Neural progenitor cell (in vitro differentiated cells): ENCODE measurements at regions not wholly inside any gene's neighbourhood (a gene's known extent, or its start where the extent isn't known, plus 50 kb on each side); places are given as distances from the start of the nearest gene placed in this dataset.

Source experiments
- DNase-seq: peaks from one replicate; pipeline ENCODE4 v3.0.0-alpha.2; 2016; ENCODE audit warnings: low spot score
- H2AFZ ChIP-seq: fragments of 200-600 bp; sonication (generic); replicated peaks from 2 replicates; pipeline ENCODE4 v1.6.1; 2016; ENCODE audit warnings: antibody characterized with exemption
- H3F3A ChIP-seq: fragments of 200-600 bp; sonication (generic); 2 replicates; pipeline ENCODE4 v1.6.1; 2016; ENCODE audit warnings: antibody characterized with exemption, low read depth
- H3K27ac ChIP-seq: fragments of 200-600 bp; sonication (generic); 2 replicates; pipeline ENCODE4 v1.5.1; 2016; ENCODE audit warnings: mild to moderate bottlenecking
- H3K27me3 ChIP-seq: fragments of 200-600 bp; sonication (generic); 2 replicates; pipeline ENCODE4 v1.6.1; 2016; ENCODE audit warnings: mild to moderate bottlenecking, moderate library complexity
- H3K36me3 ChIP-seq: fragments of 200-600 bp; sonication (generic); 2 replicates; pipeline ENCODE4 v1.5.1; 2016
- H3K4me1 ChIP-seq: fragments of 200-600 bp; sonication (generic); 2 replicates; pipeline ENCODE4 v1.6.1; 2016; ENCODE audit warnings: mixed run types
- H3K4me2 ChIP-seq: fragments of 200-600 bp; sonication (generic); 2 replicates; pipeline ENCODE4 v1.6.1; 2016
- H3K4me3 ChIP-seq: fragments of 200-600 bp; sonication (generic); 2 replicates; pipeline ENCODE4 v1.5.1; 2016
- H3K79me2 ChIP-seq: fragments of 200-600 bp; sonication (generic); 2 replicates; pipeline ENCODE4 v1.6.1; 2016; ENCODE audit warnings: low read depth
- H3K9ac ChIP-seq: fragments of 200-600 bp; sonication (generic); 2 replicates; pipeline ENCODE4 v1.6.1; 2016
- H3K9me3 ChIP-seq: fragments of 200-600 bp; sonication (generic); 2 replicates; pipeline ENCODE4 v1.5.1; 2016; ENCODE audit warnings: low read depth
- H4K20me1 ChIP-seq: fragments of 200-600 bp; sonication (generic); 2 replicates; pipeline ENCODE4 v1.6.1; 2016; ENCODE audit warnings: low read depth
- H3K27ac Mint-ChIP-seq: 3 replicates; pipeline ENCODE4 v1.8.0; 2021; ENCODE audit warnings: mixed read lengths
- H3K27me3 Mint-ChIP-seq: 2 replicates; pipeline ENCODE4 v1.8.0; 2022; ENCODE audit warnings: low read depth, mild to moderate bottlenecking, inconsistent platforms, moderate library complexity, mixed read lengths; ENCODE audit not compliant: insufficient read depth
- H3K36me3 Mint-ChIP-seq: 3 replicates; pipeline ENCODE4 v1.8.0; 2021; ENCODE audit warnings: mixed read lengths
- H3K4me1 Mint-ChIP-seq: 3 replicates; pipeline ENCODE4 v1.8.0; 2021; ENCODE audit warnings: mixed read lengths
- H3K4me3 Mint-ChIP-seq: 3 replicates; pipeline ENCODE4 v1.8.0; 2021; ENCODE audit warnings: mild to moderate bottlenecking, moderate library complexity, mixed read lengths
- H3K9me3 Mint-ChIP-seq: 3 replicates; pipeline ENCODE4 v1.8.0; 2020; ENCODE audit warnings: mixed read lengths
- CTCF ChIP-seq: fragments of 200-600 bp; sonication (generic); IDR thresholded peaks from 2 replicates; pipeline ENCODE4 v1.5.1; 2017; ENCODE audit warnings: antibody characterized with exemption, mild to moderate bottlenecking
- EZH2 ChIP-seq: fragments of 200-600 bp; sonication (generic); IDR thresholded peaks from 2 replicates; pipeline ENCODE4 v1.6.1; 2017; ENCODE audit warnings: antibody characterized with exemption, mild to moderate bottlenecking, moderate library complexity
- EZH2phosphoT487 ChIP-seq: fragments of 200-600 bp; sonication (generic); IDR thresholded peaks from 2 replicates; pipeline ENCODE4 v1.6.1; 2017; ENCODE audit warnings: antibody characterized with exemption

- Histone ChIP-seq H3K27me3 (no peaks in the 10 kb centered on the region), H3K4me3 (no peak overlapping the region), H3K4me1 (no peaks in the 10 kb centered on the region), H3K36me3 (no peaks in the 10 kb centered on the region), H3K9ac (no peak overlapping the region), H2AFZ (no peak overlapping the region), H3K4me2 (no peak overlapping the region), H3K9me3 (no peaks in the 10 kb centered on the region), H4K20me1 (no peaks in the 10 kb centered on the region), H3K79me2 (no peaks in the 10 kb centered on the region), H3K27ac (no peak overlapping the region), H3F3A (no peaks in the 10 kb centered on the region)
- H3K27ac Mint-ChIP-seq: no peak overlapping the region
- no peaks in the 10 kb centered on the region for H3K9me3 Mint-ChIP-seq
- TF ChIP-seq EZH2 (no peak), CTCF (no peak), EZH2phosphoT487 (no peak)
- H3K36me3 Mint-ChIP-seq: no peaks in the 10 kb centered on the region
- no peak for DNase-seq
- no peaks in the 10 kb centered on the region for H3K4me1 Mint-ChIP-seq
- no peaks in the 10 kb centered on the region for H3K27me3 Mint-ChIP-seq
- H3K4me3 Mint-ChIP-seq: no peak overlapping the region
Measured at GRCh38 chr4:134421734-134422133, 220.1 kb upstream of the PABPC4L start.

- no peaks in the 10 kb centered on the region for H3K9me3 Mint-ChIP-seq
Measured at GRCh38 chr4:134408897-134409296, 207.3 kb upstream of the PABPC4L start.

DNA sequence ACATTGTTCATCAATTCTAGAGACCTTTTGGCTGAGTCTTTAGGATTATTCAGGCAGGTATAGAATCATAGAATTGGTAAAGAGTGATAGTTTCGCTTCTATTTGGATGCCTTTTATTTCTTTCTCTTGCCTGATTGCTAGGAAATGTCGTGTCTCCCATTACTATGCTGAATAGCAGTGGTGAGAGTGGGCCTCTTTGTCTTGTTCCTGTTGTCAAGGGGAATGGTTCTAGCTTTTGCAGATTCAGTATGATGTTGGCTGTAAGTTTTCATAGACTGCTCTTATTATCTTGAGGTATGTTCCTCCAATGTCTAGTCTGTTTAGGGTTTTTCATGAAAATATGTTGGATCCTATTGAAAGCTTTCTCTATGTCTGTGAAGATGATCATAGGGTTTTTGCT, 200.2 kb upstream of the PABPC4L start:
- Histone ChIP-seq H3K4me2 (no peak overlapping the region), H3K27me3 (no peaks in the 10 kb centered on the region), H3K9me3 (no peaks in the 10 kb centered on the region), H3K9ac (no peak overlapping the region), H3K79me2 (no peaks in the 10 kb centered on the region), H3K36me3 (no peaks in the 10 kb centered on the region), H3K4me3 (no peak overlapping the region), H2AFZ (peak overlapping the region; percentile 3), H3F3A (no peaks in the 10 kb centered on the region), H4K20me1 (no peaks in the 10 kb centered on the region), H3K4me1 (no peaks in the 10 kb centered on the region), H3K27ac (no peak overlapping the region)
- Mint-ChIP-seq H3K27ac (no peak overlapping the region), H3K27me3 (peaks cover 2% of the 10 kb centered on the region), H3K4me3 (no peak overlapping the region), H3K4me1 (peaks cover 2% of the 10 kb centered on the region), H3K36me3 (peaks cover 2% of the 10 kb centered on the region), H3K9me3 (peaks cover 8% of the 10 kb centered on the region)
- no peak for DNase-seq
- TF ChIP-seq EZH2: no peak
- TF ChIP-seq EZH2phosphoT487: no peak
- TF ChIP-seq CTCF: no peak

More at GRCh38 chr4:134408897-134409296, 207.3 kb upstream of the PABPC4L start:
- DNase-seq: no peak
- H3K4me2 ChIP-seq: no peak overlapping the region
- H3K27ac ChIP-seq: no peak overlapping the region
- H3K27ac Mint-ChIP-seq: no peak overlapping the region
- peaks cover 2% of the 10 kb centered on the region for H3K4me1 Mint-ChIP-seq
- no peak overlapping the region for H3K4me3 ChIP-seq
- no peaks in the 10 kb centered on the region for H3K36me3 ChIP-seq
- no peaks in the 10 kb centered on the region for H3F3A ChIP-seq
- no peaks in the 10 kb centered on the region for H3K36me3 Mint-ChIP-seq
- no peaks in the 10 kb centered on the region for H3K4me1 ChIP-seq
- TF ChIP-seq EZH2phosphoT487 (no peak), EZH2 (no peak), CTCF (no peak)
- no peak overlapping the region for H2AFZ ChIP-seq
- no peaks in the 10 kb centered on the region for H4K20me1 ChIP-seq
- no peaks in the 10 kb centered on the region for H3K27me3 ChIP-seq
- H3K79me2 ChIP-seq: no peaks in the 10 kb centered on the region
- H3K9me3 ChIP-seq: no peaks in the 10 kb centered on the region
- no peaks in the 10 kb centered on the region for H3K27me3 Mint-ChIP-seq
- no peak overlapping the region for H3K9ac ChIP-seq
- no peak overlapping the region for H3K4me3 Mint-ChIP-seq

- H2AFZ ChIP-seq: no peak overlapping the region
- H3K27me3 ChIP-seq: no peaks in the 10 kb centered on the region
- H3K9me3 ChIP-seq: no peaks in the 10 kb centered on the region
- no peak overlapping the region for H3K9ac ChIP-seq
- TF ChIP-seq CTCF (no peak), EZH2 (no peak), EZH2phosphoT487 (no peak)
- Mint-ChIP-seq H3K9me3 (peaks cover 14% of the 10 kb centered on the region), H3K36me3 (peaks cover 6% of the 10 kb centered on the region), H3K27me3 (peaks cover 2% of the 10 kb centered on the region), H3K4me1 (no peaks in the 10 kb centered on the region), H3K4me3 (no peak overlapping the region), H3K27ac (no peak overlapping the region)
- H4K20me1 ChIP-seq: no peaks in the 10 kb centered on the region
- no peak for DNase-seq
- no peaks in the 10 kb centered on the region for H3K79me2 ChIP-seq
- no peaks in the 10 kb centered on the region for H3F3A ChIP-seq
- H3K4me3 ChIP-seq: no peak overlapping the region
- H3K4me1 ChIP-seq: no peaks in the 10 kb centered on the region
- no peak overlapping the region for H3K4me2 ChIP-seq
- no peaks in the 10 kb centered on the region for H3K36me3 ChIP-seq
- H3K27ac ChIP-seq: no peak overlapping the region
Measured at GRCh38 chr4:134393592-134393991, 192.0 kb upstream of the PABPC4L start.
